SK-N-SH treated with all-trans-retinoic acid at 6 μM for 48 hours (cell line): ENCODE measurements at regions not wholly inside any gene's neighbourhood (a gene's known extent, or its start where the extent isn't known, plus 50 kb on each side); places are given as distances from the start of the nearest gene placed in this dataset.

ENCODE experiments used
- ISL1 ChIP-seq: fragments of 250-450 bp; sonication (Bioruptor Pico); IDR thresholded peaks from 2 replicates; pipeline ENCODE4 v2.1.2; 2022; ENCODE audit warnings: mild to moderate bottlenecking, moderate library complexity
- OSR1 ChIP-seq: fragments of 250-450 bp; sonication (Bioruptor Pico); IDR thresholded peaks from 2 replicates; pipeline ENCODE4 v1.8.0; 2022; ENCODE audit warnings: moderate library complexity, mild to moderate bottlenecking, inconsistent platforms
- PPARA ChIP-seq: fragments of 250-450 bp; sonication (Bioruptor Pico); IDR thresholded peaks from 2 replicates; pipeline ENCODE4 v1.5.0; 2020; ENCODE audit warnings: mild to moderate bottlenecking, borderline replicate concordance
- RARB ChIP-seq: fragments of 250-450 bp; sonication (Bioruptor Pico); IDR thresholded peaks from 2 replicates; pipeline ENCODE4 v1.8.0; 2021; ENCODE audit warnings: mild to moderate bottlenecking, moderate library complexity
- ZC3H10 ChIP-seq: fragments of 250-450 bp; sonication (Bioruptor Pico); IDR thresholded peaks from 2 replicates; pipeline ENCODE4 v1.5.1; 2021; ENCODE audit warnings: mild to moderate bottlenecking, moderate library complexity
- ZFP3 ChIP-seq: fragments of 250-450 bp; sonication (Bioruptor Pico); IDR thresholded peaks from 2 replicates; pipeline ENCODE4 v1.5.0; 2020; ENCODE audit warnings: mild to moderate bottlenecking, moderate library complexity
- ZNF565 ChIP-seq: fragments of 450-650 bp; formaldehyde crosslinking; conservative IDR thresholded peaks from 2 replicates; pipeline ENCODE4 v1.5.0; 2020; ENCODE audit warnings: low read depth, mild to moderate bottlenecking, moderate library complexity
- TF ChIP-seq, protein P1 (sequence below): fragments of 250-450 bp; sonication (Bioruptor Pico); IDR thresholded peaks from 2 replicates; pipeline ENCODE4 v1.5.1; 2021; ENCODE audit warnings: mild to moderate bottlenecking, moderate library complexity
- TF ChIP-seq, protein P2 (sequence below): fragments of 250-450 bp; sonication (Bioruptor Pico); IDR thresholded peaks from 2 replicates; pipeline ENCODE4 v1.8.0; 2020; ENCODE audit warnings: mild to moderate bottlenecking, moderate library complexity, borderline replicate concordance
- TF ChIP-seq, protein P3 (sequence below): fragments of 250-450 bp; sonication (Bioruptor Pico); IDR thresholded peaks from 2 replicates; pipeline ENCODE4 v1.5.1; 2020; ENCODE audit warnings: low read depth, mild to moderate bottlenecking, moderate library complexity

DNA sequence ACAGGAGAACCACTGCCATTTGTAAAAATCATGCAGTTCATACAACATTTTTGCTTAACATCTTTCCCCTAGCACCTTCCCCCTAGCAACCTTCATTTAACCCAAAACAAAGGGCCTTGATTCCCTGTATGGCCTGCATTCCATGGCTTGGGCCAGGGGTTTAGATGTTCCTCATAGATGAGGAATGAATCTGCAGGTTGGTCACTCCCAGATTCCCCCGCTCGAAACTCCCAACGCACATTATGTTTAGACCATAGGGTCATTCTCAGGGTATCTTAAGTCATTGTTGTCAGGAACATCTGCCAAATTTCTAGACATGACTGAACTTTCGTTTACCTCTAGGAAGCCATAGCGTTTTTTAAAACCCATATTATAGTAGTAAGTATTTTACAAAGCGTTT lies 282.2 kb upstream of the VLDLR start:
- TF ChIP-seq ZC3H10 (CRISPR knock-in tag): no peak
- TF ChIP-seq PPARA: no peak
- no peak for TF ChIP-seq RARB (CRISPR knock-in tag)
- TF ChIP-seq, protein P1, sequence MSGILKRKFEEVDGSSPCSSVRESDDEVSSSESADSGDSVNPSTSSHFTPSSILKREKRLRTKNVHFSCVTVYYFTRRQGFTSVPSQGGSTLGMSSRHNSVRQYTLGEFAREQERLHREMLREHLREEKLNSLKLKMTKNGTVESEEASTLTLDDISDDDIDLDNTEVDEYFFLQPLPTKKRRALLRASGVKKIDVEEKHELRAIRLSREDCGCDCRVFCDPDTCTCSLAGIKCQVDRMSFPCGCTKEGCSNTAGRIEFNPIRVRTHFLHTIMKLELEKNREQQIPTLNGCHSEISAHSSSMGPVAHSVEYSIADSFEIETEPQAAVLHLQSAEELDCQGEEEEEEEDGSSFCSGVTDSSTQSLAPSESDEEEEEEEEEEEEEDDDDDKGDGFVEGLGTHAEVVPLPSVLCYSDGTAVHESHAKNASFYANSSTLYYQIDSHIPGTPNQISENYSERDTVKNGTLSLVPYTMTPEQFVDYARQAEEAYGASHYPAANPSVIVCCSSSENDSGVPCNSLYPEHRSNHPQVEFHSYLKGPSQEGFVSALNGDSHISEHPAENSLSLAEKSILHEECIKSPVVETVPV (CRISPR knock-in tag): no peak
- no peak for TF ChIP-seq ISL1 (CRISPR knock-in tag)
- TF ChIP-seq, protein P2, sequence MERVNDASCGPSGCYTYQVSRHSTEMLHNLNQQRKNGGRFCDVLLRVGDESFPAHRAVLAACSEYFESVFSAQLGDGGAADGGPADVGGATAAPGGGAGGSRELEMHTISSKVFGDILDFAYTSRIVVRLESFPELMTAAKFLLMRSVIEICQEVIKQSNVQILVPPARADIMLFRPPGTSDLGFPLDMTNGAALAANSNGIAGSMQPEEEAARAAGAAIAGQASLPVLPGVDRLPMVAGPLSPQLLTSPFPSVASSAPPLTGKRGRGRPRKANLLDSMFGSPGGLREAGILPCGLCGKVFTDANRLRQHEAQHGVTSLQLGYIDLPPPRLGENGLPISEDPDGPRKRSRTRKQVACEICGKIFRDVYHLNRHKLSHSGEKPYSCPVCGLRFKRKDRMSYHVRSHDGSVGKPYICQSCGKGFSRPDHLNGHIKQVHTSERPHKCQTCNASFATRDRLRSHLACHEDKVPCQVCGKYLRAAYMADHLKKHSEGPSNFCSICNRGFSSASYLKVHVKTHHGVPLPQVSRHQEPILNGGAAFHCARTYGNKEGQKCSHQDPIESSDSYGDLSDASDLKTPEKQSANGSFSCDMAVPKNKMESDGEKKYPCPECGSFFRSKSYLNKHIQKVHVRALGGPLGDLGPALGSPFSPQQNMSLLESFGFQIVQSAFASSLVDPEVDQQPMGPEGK (CRISPR knock-in tag): no peak
- TF ChIP-seq ZFP3: no peak
- no peak for TF ChIP-seq OSR1 (CRISPR knock-in tag)
- TF ChIP-seq, protein P3, sequence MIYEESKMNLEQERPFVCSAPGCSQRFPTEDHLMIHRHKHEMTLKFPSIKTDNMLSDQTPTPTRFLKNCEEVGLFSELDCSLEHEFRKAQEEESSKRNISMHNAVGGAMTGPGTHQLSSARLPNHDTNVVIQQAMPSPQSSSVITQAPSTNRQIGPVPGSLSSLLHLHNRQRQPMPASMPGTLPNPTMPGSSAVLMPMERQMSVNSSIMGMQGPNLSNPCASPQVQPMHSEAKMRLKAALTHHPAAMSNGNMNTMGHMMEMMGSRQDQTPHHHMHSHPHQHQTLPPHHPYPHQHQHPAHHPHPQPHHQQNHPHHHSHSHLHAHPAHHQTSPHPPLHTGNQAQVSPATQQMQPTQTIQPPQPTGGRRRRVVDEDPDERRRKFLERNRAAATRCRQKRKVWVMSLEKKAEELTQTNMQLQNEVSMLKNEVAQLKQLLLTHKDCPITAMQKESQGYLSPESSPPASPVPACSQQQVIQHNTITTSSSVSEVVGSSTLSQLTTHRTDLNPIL: no peak
- no peak for TF ChIP-seq ZNF565 (CRISPR knock-in tag)
